Skin of body (tissue), 1 donor: ENCODE measurements at regions not wholly inside any gene's neighbourhood (a gene's known extent, or its start where the extent isn't known, plus 50 kb on each side); places are given as distances from the start of the nearest gene placed in this dataset.

Experiments
- DNase-seq: peaks from one replicate; lab custom pipeline; 2025; lab: John Stamatoyannopoulos, UW

DNA sequence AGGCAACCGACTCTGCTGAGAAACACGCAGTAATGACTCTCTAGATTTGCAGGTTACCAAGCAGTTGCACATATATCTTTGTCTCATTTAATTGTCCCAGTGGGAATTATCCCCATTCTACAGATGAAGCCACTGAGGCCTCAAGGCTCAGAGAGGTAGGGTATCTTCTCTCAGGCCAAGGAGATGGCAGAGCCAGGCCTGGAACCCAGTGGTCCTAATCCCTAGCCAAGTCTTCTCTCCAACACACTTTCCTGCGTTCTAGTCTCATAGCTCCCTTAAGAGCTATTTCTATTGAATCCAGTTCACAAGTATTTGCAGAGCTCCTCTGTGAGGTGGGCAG, 181.3 kb upstream of the BCOR start:
- peak; percentile 1 for DNase-seq

DNA sequence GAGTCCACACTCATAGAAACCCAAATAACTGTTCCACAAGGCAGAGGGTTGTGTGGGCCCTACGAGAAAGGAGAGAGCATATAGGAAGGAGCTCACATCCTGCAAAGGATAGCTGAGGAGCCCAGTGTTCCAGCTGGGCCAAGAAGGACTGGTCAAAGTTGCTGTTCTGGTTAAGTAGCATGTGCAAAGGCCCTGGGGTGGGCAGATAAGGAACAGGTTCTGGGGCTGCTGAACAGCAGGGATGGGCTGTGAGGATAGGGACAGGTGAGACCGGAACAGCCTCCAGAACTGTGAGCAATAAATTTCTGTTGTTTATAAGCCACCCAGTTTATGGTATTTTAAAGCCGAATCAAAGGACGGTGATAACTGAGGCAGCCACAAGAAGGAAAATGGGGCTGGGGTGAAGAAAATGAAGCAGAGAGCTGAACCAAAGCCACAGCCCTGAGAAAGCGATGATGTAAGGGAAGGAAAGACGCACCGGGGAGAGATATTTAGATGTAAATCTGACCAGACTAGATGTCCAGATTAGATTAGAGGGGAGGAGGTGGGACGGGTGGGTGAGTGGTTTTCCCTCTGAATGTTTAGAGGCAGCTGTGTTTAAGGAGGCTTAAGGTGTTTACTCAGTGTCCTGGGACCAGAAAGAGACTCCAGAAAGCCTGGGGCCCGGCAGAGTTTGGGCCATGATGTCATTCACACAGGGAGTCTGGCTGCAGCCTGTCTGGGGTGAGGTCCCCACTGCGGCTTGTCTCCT, 180.8 kb upstream of the BCOR start:
- DNase-seq, result no peak

DNA sequence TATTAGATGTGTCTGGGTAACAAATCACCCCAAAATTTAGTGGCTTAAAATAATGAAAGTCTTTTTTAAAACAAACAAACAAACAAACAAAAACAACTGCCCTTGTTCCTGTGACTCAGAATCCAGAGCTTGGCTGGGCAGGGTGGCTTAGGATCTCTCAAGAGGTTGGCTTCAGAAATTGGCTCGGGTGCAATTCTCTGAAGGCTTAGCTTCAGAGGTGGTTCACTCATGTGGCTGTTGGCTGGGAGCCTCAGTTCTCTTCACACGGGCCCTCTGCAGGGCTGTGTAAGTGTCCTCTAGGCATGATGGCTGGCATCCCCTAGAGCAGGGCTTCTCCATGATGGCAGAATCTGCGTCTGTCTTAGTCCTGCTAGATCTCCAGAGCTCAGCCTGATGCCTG, 179.9 kb upstream of the BCOR start:
- no peak for DNase-seq

DNA sequence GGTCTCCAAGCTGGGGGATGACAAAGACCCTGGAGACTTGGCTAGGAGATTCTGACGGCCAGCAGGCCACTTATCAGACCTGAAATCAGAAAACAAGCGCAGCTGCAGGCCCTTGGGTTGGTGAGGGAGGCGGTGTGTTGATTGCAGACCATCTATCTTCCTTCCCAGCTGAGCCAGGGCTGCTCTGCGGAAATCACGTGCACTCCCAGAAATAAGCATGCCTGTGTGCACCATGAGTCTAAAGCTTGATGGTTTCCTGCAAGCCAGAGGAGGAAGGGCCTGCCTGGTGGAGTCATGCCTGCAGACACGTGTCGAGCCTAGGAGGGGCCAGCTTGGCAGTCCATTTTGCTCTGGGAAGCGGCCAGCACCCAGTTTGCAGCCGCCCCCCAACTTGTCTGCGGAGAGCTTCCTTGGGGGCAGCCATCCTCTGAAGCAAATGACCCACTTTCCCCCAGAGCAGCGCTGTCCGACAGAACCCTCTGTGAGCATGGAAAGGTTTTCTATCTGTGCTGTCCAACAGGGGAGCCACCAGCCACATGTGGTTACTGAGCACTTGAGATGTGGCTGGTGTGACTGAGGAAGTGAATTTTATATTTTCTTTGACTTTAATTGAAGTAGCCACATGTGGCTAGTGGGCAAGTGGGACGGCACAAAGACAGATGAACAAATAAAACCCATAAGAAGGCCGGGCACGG, 175.7 kb upstream of the BCOR start:
- DNase-seq, result peak; percentile 23

DNA sequence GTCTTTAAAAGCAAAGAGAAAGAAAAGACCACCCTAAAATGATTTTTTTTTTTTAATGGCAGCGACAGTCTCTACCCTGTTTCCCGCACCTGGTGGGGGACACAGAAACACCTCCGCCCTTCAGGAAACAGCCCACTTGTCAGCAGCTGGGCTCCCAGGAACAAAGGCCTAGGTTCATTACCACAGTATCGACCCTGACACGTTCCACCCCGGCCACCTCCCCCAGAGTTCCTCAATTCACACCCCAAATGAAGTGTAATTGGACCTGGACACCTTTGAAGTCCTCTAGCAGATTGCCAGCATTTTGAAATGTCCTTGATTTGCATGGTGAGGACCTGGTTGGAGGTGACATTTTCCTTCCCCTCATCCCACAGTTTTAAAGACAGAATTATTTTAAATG, 175.0 kb upstream of the BCOR start:
- DNase-seq, result no peak

GRCh38 chrX:40272141-40272540, 174.4 kb upstream of the BCOR start:
- no peak for DNase-seq

DNA sequence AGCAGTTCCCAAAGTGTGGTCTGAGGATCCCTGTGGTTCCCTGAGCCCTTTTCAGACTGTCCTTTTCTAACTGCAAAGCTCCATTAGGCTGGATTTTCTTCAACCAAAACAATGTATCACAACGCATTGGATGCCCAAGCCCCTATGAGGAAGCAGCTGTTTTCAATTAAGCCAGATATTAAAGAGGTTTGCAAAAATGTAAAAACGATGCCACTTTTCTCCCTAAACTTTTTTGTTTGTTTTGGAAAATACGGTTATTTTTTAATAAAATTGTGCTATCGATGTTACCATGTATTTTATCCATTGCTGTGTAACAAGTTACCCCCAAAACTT, 170.4 kb upstream of the BCOR start:
- no peak for DNase-seq

GRCh38 chrX:40267334-40268187, 169.8 kb upstream of the BCOR start:
- DNase-seq, result peak; percentile 23

GRCh38 chrX:40266490-40267333, 169.0 kb upstream of the BCOR start:
- DNase-seq, result peak; percentile 50

GRCh38 chrX:40265936-40266335, 168.2 kb upstream of the BCOR start:
- no peak for DNase-seq

GRCh38 chrX:40263014-40263560, 165.3 kb upstream of the BCOR start:
- peak; percentile 19 for DNase-seq

DNA sequence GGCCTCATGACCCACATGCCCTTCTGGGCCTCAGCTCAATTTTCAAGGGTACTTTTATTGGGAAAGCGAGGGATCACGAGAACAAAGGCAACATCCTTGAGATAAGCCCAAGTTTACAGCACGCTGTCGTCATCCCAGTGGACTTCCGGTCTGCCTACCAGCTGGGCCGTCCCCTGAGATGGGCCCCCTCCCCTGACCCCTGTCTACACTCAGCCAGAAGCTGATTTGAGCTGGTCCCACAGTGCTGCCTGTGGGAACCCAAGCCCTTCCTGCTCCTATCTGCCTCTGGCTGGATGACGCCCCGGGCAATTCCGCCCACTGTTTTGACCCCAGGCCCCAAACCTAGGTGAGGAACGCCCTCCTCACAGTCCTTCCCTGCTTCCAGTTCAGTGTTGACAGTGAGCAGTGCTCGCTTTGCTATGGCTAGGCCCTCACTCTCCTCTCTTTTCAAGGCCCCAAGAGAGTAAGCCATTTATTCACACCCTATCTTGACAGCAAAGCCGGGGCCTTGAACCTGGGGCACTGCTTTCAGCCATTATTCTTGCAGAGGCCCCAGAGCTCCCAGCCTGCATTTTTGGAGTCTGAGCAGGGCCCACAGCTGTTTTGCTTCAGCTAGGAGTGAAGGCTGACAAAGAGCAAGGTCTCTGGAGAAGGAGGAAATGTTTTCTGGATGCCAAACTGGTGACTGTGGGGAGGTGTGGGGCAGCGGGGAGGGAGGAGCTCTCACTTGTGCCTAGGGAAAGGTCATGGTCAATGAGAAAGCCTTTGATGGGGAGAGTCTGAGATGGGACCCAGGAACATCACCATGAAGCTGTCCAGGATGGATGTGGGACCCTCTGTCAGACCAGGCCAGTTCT, 164.6 kb upstream of the BCOR start:
- peak; percentile 19 for DNase-seq

- DNase-seq, result no peak
Measured at GRCh38 chrX:40261833-40262156, 164.0 kb upstream of the BCOR start.

DNA sequence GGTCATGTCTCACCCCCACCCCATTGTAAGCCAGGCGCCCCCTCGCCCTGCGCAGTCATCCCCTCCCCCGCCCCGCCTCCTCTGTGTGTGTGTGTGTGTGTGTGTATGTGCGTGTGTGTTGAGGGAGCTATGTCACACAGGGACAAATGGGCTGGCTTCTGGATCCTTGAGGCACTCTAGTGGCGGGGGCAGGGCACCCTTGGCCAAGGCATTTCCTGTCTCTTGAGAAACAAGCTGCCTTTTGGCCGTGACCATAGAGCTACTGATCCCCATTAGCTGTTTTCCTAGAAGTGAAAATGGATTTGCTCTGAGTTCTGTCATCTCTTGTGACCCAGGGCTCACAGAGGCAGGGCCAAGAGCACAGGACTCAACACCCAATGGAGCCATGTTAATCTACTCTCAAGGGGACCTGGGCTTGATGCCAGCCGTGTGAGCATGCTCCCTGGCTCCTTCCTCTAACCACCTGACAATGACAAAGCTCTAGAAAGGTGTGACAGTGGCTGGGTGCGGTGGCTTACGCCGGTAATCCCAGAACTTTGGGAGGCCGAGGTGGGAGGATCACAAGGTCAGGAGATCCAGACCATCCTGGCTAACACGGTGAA, 162.5 kb upstream of the BCOR start:
- no peak for DNase-seq

DNA sequence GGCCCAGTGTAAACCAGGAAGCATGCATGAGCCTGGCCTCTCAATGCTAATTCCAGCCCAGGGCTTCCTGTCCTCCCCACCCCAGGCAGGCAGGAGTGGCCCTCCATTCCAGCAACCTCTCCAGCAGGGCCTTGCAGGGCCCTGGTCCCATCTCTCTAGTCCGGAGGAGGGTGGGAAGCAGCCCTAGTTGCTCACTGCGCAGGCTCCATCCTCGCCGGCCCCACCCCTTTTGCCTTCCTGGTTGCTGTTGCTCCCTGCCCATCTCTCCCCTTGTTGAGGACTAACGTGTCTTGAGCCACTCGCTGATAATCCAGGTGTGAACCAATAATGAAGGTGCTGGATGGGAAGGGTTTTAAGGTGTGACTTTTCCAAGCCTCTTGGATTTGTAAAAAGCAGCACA, 161.2 kb upstream of the BCOR start:
- DNase-seq, result no peak

- DNase-seq, result no peak
Measured at GRCh38 chrX:40253771-40254170, 156.0 kb upstream of the BCOR start.

- DNase-seq, result no peak
Measured at GRCh38 chrX:40249582-40249981, 151.8 kb upstream of the BCOR start.

DNA sequence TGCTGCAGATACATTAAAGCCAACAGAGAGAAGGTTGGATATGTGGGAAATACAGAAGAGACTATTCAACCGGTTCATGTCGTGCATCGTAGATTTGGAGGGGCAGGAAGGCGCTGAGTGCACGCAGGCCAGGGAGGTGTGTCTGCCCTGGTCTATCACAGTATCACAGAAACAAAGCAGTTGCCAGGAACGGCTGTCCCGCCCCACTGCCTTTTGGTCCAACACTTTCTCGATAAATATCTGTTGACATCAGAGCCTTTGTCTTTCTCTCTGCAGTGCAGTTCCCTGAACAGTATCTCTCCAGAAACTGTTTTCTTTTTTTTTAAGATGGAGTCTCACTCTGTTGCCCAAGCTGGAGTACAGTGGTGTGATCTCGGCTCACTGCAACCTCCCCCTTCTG, 151.1 kb upstream of the BCOR start:
- DNase-seq, result no peak

DNA sequence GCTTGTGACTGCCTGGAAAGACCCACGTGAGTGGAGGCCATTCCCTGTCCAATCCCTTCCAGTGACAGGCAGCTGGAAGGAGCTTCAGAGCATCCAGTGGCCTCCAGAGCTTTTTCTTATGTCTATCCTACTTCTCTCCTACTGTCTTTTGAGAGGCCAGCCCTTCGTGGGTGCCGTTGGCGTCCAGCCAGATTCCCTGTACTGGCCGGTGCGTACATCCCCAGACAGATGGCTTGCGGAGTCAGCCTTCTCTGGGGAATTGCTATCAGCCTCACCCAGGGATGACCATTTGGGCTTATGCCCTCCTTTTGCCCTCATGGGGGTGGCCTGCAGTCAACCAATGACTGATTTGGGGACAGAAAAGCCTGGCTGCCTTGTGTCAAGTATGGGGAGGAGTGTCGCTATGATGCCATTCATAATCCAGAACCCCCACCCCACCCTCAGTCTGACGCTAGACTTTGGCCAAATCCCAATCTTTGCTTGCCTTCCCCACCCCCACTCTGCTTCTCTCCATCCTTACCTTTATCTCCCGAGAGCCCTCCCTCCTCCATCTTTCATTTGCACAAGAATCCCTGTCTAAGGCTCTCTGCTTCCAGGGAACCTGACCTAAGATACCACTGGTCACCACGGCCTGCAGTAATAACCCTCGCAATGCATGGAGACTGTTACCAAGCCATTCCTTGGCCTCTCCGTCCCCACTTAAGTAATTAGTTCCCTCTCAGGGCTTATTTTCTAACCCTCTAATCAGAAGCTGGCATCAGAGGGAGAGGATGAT, 150.3 kb upstream of the BCOR start:
- no peak for DNase-seq
